ENCODE measurements at regions not wholly inside any gene's neighbourhood (a gene's known extent, or its start where the extent isn't known, plus 50 kb on each side); places are given as distances from the start of the nearest gene placed in this dataset.

DNA sequence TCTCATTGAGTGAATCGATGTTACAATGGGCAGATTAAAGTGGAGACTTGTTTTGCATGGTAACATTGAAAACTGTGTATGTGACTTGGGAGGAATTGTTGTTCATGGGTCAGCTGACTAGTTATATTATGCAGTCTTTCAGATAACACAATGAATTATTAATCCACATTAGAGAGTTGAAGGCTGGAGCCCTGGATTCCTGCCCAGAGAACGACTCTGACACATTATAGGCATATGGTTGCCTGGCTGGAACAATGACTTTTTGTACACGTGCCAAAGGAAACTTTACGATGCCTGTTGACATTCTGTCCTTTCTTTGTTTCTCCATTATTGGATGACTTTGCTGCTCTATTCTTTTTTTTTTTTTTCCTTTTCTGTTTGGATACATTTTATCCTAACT is 52.3 kb upstream of the TMEM229A start:
- peak in 6 of 8 experiments; percentile 57 to 84 (median 76) for ATAC-seq (replicated peaks in 6 of 8)
- no peaks in the 10 kb centered on the region for H3K4me1 ChIP-seq (replicated peaks in 1 of 2)
- H3K4me3 ChIP-seq = no peak overlapping the region
- WGBS, 10 experiments = 0 to 80% (median 51%) methylated on average over 1 to 4 of the region's 4 CpGs; no CpG with 5 or more reads in 1 of the 10 experiments
- in situ Hi-C loops (cut with MboI; ENCODE audit: low pct_unique_long_range_greater_than_20kb in 2 of 9, low sequenced_read_pairs in 9 of 9, unreplicated experiment in 9 of 9) = no loop called here
- H3K27ac ChIP-seq = no peak overlapping the region

DNA sequence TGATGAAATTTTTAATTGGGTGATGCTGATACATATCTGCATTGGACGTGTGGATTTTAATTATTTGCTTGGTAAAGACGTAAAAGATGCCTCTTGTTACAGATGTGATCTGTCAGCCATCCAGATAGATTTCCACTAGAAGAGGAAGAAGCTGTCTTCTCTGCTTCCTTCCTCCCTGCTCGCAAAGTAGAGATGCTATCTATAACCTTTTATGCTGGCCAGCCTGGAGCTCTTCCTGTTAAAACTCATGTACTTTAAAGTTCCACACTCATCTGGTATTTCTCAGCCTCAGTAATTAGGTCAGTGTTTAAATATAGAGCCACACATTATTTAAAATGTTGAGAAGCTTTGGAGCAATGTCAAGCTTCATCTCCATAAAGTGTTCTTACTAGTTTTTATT is 51.2 kb upstream of the TMEM229A start:
- in situ Hi-C loops (cut with MboI; ENCODE audit: low pct_unique_long_range_greater_than_20kb in 2 of 9, low sequenced_read_pairs in 9 of 9, unreplicated experiment in 9 of 9) = no loop called here
- ATAC-seq (replicated peaks in 6 of 8) = peak in 1 of 8 experiments; percentile 64
- no peak overlapping the region for H3K27ac ChIP-seq
- H3K4me3 ChIP-seq = no peak overlapping the region
- H3K4me1 ChIP-seq (replicated peaks in 1 of 2) = no peaks in the 10 kb centered on the region
- WGBS, 10 experiments = 0 to 93% (median 33%) methylated on average over 1 to 3 of the region's 3 CpGs; no CpG with 5 or more reads in 1 of the 10 experiments
